H9 (cell line): ENCODE measurements at regions not wholly inside any gene's neighbourhood (a gene's known extent, or its start where the extent isn't known, plus 50 kb on each side); places are given as distances from the start of the nearest gene placed in this dataset.

ENCODE experiments used
- DNase-seq: peaks from one replicate; pipeline ENCODE4 v3.0.0-alpha.2; 2017
- H2AFZ ChIP-seq: one replicate; pipeline ENCODE4 v1.6.1; 2013; ENCODE audit warnings: mild to moderate bottlenecking, low read length, control low read depth, moderate library complexity
- H2AK5ac ChIP-seq: 2 replicates; pipeline ENCODE4 v1.6.1; 2013; ENCODE audit warnings: low read length, control low read depth, mixed read lengths; ENCODE audit not compliant: insufficient read length
- H2BK120ac ChIP-seq: one replicate; pipeline ENCODE4 v1.6.1; 2013; ENCODE audit warnings: low read depth, mild to moderate bottlenecking, low read length, control low read depth, inconsistent platforms; ENCODE audit not compliant: poor library complexity, severe bottlenecking
- H2BK12ac ChIP-seq: 2 replicates; pipeline ENCODE4 v1.6.1; 2013; ENCODE audit warnings: low read length, control low read depth, mixed read lengths, low read depth; ENCODE audit not compliant: insufficient read length
- H2BK15ac ChIP-seq: 2 replicates; pipeline ENCODE4 v1.6.1; 2013; ENCODE audit warnings: low read depth, low read length, control low read depth
- H2BK20ac ChIP-seq: one replicate; pipeline ENCODE4 v1.6.1; 2013; ENCODE audit warnings: low read depth, mild to moderate bottlenecking, low read length, control low read depth, inconsistent platforms; ENCODE audit not compliant: poor library complexity, severe bottlenecking
- H2BK5ac ChIP-seq: 2 replicates; pipeline ENCODE4 v1.6.1; 2013; ENCODE audit warnings: low read length, control low read depth, mixed read lengths; ENCODE audit not compliant: insufficient read length
- H3K14ac ChIP-seq: 2 replicates; pipeline ENCODE4 v1.6.1; 2013; ENCODE audit warnings: low read length, control low read depth; ENCODE audit not compliant: insufficient read depth
- H3K18ac ChIP-seq: 2 replicates; pipeline ENCODE4 v1.6.1; 2013; ENCODE audit warnings: low read depth, mild to moderate bottlenecking, mixed read lengths, low read length, control low read depth; ENCODE audit not compliant: insufficient read length
- H3K23ac ChIP-seq: 2 replicates; pipeline ENCODE4 v1.6.1; 2013; ENCODE audit warnings: low read length, control low read depth, mixed read lengths, low read depth; ENCODE audit not compliant: insufficient read length
- H3K23me2 ChIP-seq: 2 replicates; pipeline ENCODE4 v1.6.1; 2013; ENCODE audit warnings: low read depth, mild to moderate bottlenecking, mixed read lengths, low read length, control low read depth; ENCODE audit not compliant: insufficient read length, poor library complexity, severe bottlenecking
- H3K27ac ChIP-seq: 2 replicates; pipeline ENCODE4 v1.5.1; 2013; ENCODE audit warnings: low read length, control low read depth, mixed read lengths, low read depth; ENCODE audit not compliant: insufficient read length
- H3K27me3 ChIP-seq: 2 replicates; pipeline ENCODE4 v1.6.1; 2013; ENCODE audit warnings: low read length, control low read depth, inconsistent platforms; ENCODE audit not compliant: insufficient read depth
- H3K4ac ChIP-seq: 2 replicates; pipeline ENCODE4 v1.6.1; 2013; ENCODE audit warnings: low read depth, mild to moderate bottlenecking, control low read depth, inconsistent platforms, low read length, moderate library complexity
- H3K4me1 ChIP-seq: 2 replicates; pipeline ENCODE4 v1.6.1; 2013; ENCODE audit warnings: low read length, control low read depth, inconsistent platforms; ENCODE audit not compliant: insufficient read depth
- H3K4me2 ChIP-seq: 2 replicates; pipeline ENCODE4 v1.6.1; 2013; ENCODE audit warnings: low read length, control low read depth, mixed read lengths; ENCODE audit not compliant: insufficient read length, insufficient read depth
- H3K56ac ChIP-seq: 2 replicates; pipeline ENCODE4 v1.6.1; 2013; ENCODE audit warnings: low read depth, mild to moderate bottlenecking, mixed read lengths, low read length, control low read depth; ENCODE audit not compliant: insufficient read length
- H3K79me1 ChIP-seq: 2 replicates; pipeline ENCODE4 v1.6.1; 2013; ENCODE audit warnings: low read depth, mild to moderate bottlenecking, moderate library complexity, low read length, control low read depth, inconsistent platforms; ENCODE audit not compliant: insufficient read depth, poor library complexity, severe bottlenecking
- H3K79me2 ChIP-seq: 2 replicates; pipeline ENCODE4 v1.6.1; 2013; ENCODE audit warnings: low read length, control low read depth, inconsistent platforms; ENCODE audit not compliant: insufficient read depth
- H3K9ac ChIP-seq: 2 replicates; pipeline ENCODE4 v1.6.1; 2013; ENCODE audit warnings: low read length, control low read depth, mixed read lengths; ENCODE audit not compliant: insufficient read length; ENCODE audit errors: extremely low read depth
- H3K9me3 ChIP-seq: one replicate; pipeline ENCODE4 v1.6.1; 2013; ENCODE audit warnings: low read depth, low read length, inconsistent platforms; ENCODE audit not compliant: control insufficient read depth
- H3T11ph ChIP-seq: one replicate; pipeline ENCODE4 v1.6.1; 2013; ENCODE audit warnings: mild to moderate bottlenecking, low read length, control low read depth, inconsistent platforms
- H4K20me1 ChIP-seq: one replicate; pipeline ENCODE4 v1.6.1; 2013; ENCODE audit not compliant: control insufficient read depth, insufficient read length, insufficient read depth
- H4K5ac ChIP-seq: 2 replicates; pipeline ENCODE4 v1.6.1; 2013; ENCODE audit warnings: low read depth, mild to moderate bottlenecking, mixed read lengths, low read length, control low read depth; ENCODE audit not compliant: insufficient read length
- H4K8ac ChIP-seq: replicated peaks from 2 replicates; pipeline ENCODE4 v1.6.1; 2013; ENCODE audit warnings: low read length, control low read depth, mixed read lengths, low read depth; ENCODE audit not compliant: insufficient read length
- H4K91ac ChIP-seq: 2 replicates; pipeline ENCODE4 v1.6.1; 2013; ENCODE audit warnings: low read depth, mild to moderate bottlenecking, moderate library complexity, mixed read lengths, low read length, control low read depth; ENCODE audit not compliant: insufficient read length
- H3K27ac Mint-ChIP-seq, 3 experiments: 2 replicates in 2 of 3; 3 replicates in 1 of 3; pipeline ENCODE4 v1.8.0; 2020 to 2021; ENCODE audit warnings: mixed read lengths in 3 of 3, mild to moderate bottlenecking in 1 of 3, moderate library complexity in 1 of 3
- H3K27me3 Mint-ChIP-seq: 2 replicates; pipeline ENCODE4 v1.8.0; 2021; ENCODE audit warnings: low read depth, mild to moderate bottlenecking, moderate library complexity, mixed read lengths
- H3K36me3 Mint-ChIP-seq, 3 experiments: 2 replicates in 2 of 3; 3 replicates in 1 of 3; pipeline ENCODE4 v1.8.0; 2020 to 2021; ENCODE audit warnings: low read depth in 3 of 3, mixed read lengths in 3 of 3; ENCODE audit not compliant: insufficient read depth in 1 of 3
- H3K4me1 Mint-ChIP-seq, 2 experiments: 2 replicates each; pipeline ENCODE4 v1.8.0; 2020; ENCODE audit warnings: mixed read lengths in 2 of 2
- H3K4me3 Mint-ChIP-seq, 2 experiments: 2 replicates in 1 of 2; 3 replicates in 1 of 2; pipeline ENCODE4 v1.8.0; 2020 to 2021; ENCODE audit warnings: mild to moderate bottlenecking in 2 of 2, mixed read lengths in 2 of 2, moderate library complexity in 1 of 2
- H3K9me3 Mint-ChIP-seq, 2 experiments: 2 replicates in 1 of 2; 3 replicates in 1 of 2; pipeline ENCODE4 v1.8.0; 2020; ENCODE audit warnings: mild to moderate bottlenecking in 2 of 2, mixed read lengths in 2 of 2, moderate library complexity in 1 of 2
- CTCF ChIP-seq: fragments of 200-600 bp; sonication (generic); conservative IDR thresholded peaks from 3 replicates; pipeline ENCODE4 v1.8.0; 2021; ENCODE audit warnings: antibody characterized with exemption, mild to moderate bottlenecking
- WGBS: extraction: QIAGEN DNeasy Blood & Tissue Kit; methylation state at CpG from one replicate; pipeline ENCODE4 v1.1.7; 2013; ENCODE audit warnings: missing lambda C conversion rate, low lambda C conversion rate, mixed read lengths; ENCODE audit not compliant: insufficient read length; ENCODE audit errors: extremely low coverage; 5-methylcytosine and 5-hydroxymethylcytosine counted together

GRCh38 chr7:1330801-1331425, 98.2 kb downstream of the UNCX start:
- Histone ChIP-seq H3K4me1 (no peaks in the 10 kb centered on the region), H3K27me3 (no peaks in the 10 kb centered on the region), H3K4ac (no peak overlapping the region), H2BK15ac (no peak overlapping the region), H4K5ac (no peak overlapping the region), H3K79me2 (no peaks in the 10 kb centered on the region), H2BK5ac (no peak overlapping the region), H3K18ac (no peak overlapping the region), H3K23ac (no peak overlapping the region), H3K9me3 (no peaks in the 10 kb centered on the region), H4K20me1 (no peaks in the 10 kb centered on the region), H3K27ac (no peak overlapping the region), H2BK120ac (no peak overlapping the region), H3K79me1 (no peaks in the 10 kb centered on the region), H3K23me2 (no peaks in the 10 kb centered on the region), H2AFZ (no peak overlapping the region), H4K8ac (no peak overlapping the region), H3T11ph (no peak overlapping the region), H3K14ac (no peak overlapping the region), H3K4me2 (no peak overlapping the region), H2BK20ac (no peak overlapping the region), H2AK5ac (no peak overlapping the region), H3K9ac (no peak overlapping the region), H4K91ac (no peak overlapping the region), H2BK12ac (no peak overlapping the region), H3K56ac (no peak overlapping the region)
- no peak for DNase-seq
- no peak for TF ChIP-seq CTCF
- WGBS = no CpG with 5 or more reads among the region's 39 CpGs
- H3K27ac Mint-ChIP-seq = no peak overlapping the region
- H3K27me3 Mint-ChIP-seq = peaks cover 20% of the 10 kb centered on the region
- no peaks in the 10 kb centered on the region; a peak in 1 of 4 replicates for H3K4me1 Mint-ChIP-seq
- peaks cover 3 to 8% of the 10 kb centered on the region in 2 experiments; a peak in 4 of 5 replicates for H3K9me3 Mint-ChIP-seq
- H3K4me3 Mint-ChIP-seq = no peak overlapping the region
- no peaks in the 10 kb centered on the region for H3K36me3 Mint-ChIP-seq
